Stimulated activated naive B cell treated with anti-CD40 and anti-IgM and Interleukin-4, amounts not matched to agents 10 μg/mL and 1 μg/mL and 100 μg/mL, for 72 hours (primary cell): ENCODE measurements at regions not wholly inside any gene's neighbourhood (a gene's known extent, or its start where the extent isn't known, plus 50 kb on each side); places are given as distances from the start of the nearest gene placed in this dataset.

Experiments used
- ATAC-seq, 2 donors: fragments of 150-1000 bp; cut with Tn5 transposase; replicated peaks; 2 replicates each; pipeline ENCODE4 v1.10.0; 2021; ENCODE audit warnings: moderate library complexity in 1 of 2
- DNase-seq: peaks from one replicate; pipeline ENCODE4 v3.0.0; 2021
- H3K27ac Mint-ChIP-seq: one replicate; pipeline ENCODE4 v1.8.0; 2022; ENCODE audit warnings: mild to moderate bottlenecking, mixed read lengths
- H3K27me3 Mint-ChIP-seq, 2 donors: one replicate each; pipeline ENCODE4 v1.8.0; 2022; ENCODE audit warnings: mixed read lengths in 2 of 2
- H3K36me3 Mint-ChIP-seq, 2 donors: one replicate each; pipeline ENCODE4 v1.8.0; 2022; ENCODE audit warnings: mixed read lengths in 2 of 2, mild to moderate bottlenecking in 1 of 2
- H3K4me1 Mint-ChIP-seq, 2 donors: one replicate each; pipeline ENCODE4 v1.8.0; 2022; ENCODE audit warnings: mixed read lengths in 2 of 2, mild to moderate bottlenecking in 1 of 2
- H3K4me3 Mint-ChIP-seq, 2 donors: one replicate each; pipeline ENCODE4 v1.8.0; 2022; ENCODE audit warnings: mild to moderate bottlenecking in 2 of 2, mixed read lengths in 2 of 2, moderate library complexity in 1 of 2
- H3K9me3 Mint-ChIP-seq, 2 donors: one replicate each; pipeline ENCODE4 v1.8.0; 2022; ENCODE audit warnings: mixed read lengths in 2 of 2, mild to moderate bottlenecking in 1 of 2

DNA sequence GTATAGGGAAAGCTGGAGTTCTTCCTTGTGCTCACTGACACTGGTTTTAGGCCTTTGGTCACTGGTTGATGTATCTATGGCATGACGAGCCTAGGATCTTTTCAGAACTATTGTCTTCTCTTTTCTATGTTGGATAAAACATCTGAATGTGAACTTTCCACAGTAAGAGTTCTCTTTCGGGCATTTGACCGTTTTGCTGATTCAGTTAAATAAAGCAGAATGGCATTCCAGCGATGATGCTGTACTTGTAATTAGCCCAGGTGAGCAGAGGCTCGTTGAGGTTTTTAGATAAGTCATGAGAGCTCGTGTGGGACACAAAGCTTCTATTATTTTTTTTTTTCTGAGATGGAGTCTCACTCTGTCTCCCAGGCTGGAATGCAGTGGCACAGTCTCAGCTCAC is 160.2 kb upstream of the DPP6 start:
- no peaks in the 10 kb centered on the region for H3K4me1 Mint-ChIP-seq
- H3K27me3 Mint-ChIP-seq, result peaks cover 13 to 18% of the 10 kb centered on the region in 2 donors
- peaks cover 0 to 3% of the 10 kb centered on the region in 2 donors for H3K9me3 Mint-ChIP-seq
- no peak overlapping the region for H3K4me3 Mint-ChIP-seq
- DNase-seq (no peak), ATAC-seq (no peak)
- no peaks in the 10 kb centered on the region for H3K36me3 Mint-ChIP-seq
- no peak overlapping the region for H3K27ac Mint-ChIP-seq

DNA sequence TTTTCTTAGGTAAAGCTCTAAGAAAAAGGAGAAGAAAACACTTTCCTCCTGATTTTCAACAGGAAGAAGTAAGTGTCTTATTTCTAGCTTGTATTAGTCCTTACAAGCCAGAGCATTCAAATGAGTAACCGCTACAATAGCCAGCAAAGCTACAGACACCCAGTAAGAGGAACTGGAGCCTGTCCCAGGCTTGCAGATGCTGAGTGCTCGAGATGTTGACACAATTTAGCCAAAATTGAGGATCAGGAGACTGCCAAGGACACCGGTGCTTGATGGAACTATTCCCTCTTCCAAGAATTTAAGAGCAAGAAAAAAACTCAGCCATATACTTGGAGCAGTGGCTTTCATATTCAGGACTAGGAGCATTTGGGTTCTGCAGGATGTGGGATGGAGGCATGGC is 149.3 kb upstream of the DPP6 start:
- Mint-ChIP-seq H3K27me3 (no peaks in the 10 kb centered on the region), H3K4me1 (no peaks in the 10 kb centered on the region), H3K4me3 (no peak overlapping the region), H3K27ac (no peak overlapping the region), H3K36me3 (no peaks in the 10 kb centered on the region), H3K9me3 (peaks cover 5 to 13% of the 10 kb centered on the region in 2 donors)
- ATAC-seq (no peak), DNase-seq (no peak)

DNA sequence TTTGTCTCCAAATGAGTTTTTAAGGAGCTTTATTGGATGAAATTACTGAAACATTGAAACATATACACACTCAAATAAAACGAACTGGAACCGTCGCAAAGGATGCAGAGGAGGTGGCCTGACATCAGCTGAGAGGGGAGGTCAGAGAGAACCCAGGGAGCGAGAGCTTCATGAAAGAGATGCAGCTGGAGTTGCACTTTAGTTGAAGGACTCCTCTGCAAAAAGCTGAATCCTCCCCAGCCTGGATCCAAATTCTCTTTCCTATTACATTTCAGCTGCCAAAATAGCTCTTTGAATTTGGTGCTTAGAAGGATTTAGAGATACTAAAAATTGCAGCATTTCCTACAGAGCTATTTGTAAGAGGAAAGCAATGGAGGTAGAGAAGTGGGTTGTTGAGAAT is 140.0 kb upstream of the DPP6 start:
- DNase-seq, result no peak
- no peak overlapping the region for H3K27ac Mint-ChIP-seq
- no peak overlapping the region for H3K4me3 Mint-ChIP-seq
- no peak for ATAC-seq
- no peaks in the 10 kb centered on the region for H3K27me3 Mint-ChIP-seq
- H3K36me3 Mint-ChIP-seq, result no peaks in the 10 kb centered on the region
- peaks cover 0 to 3% of the 10 kb centered on the region in 2 donors for H3K9me3 Mint-ChIP-seq
- H3K4me1 Mint-ChIP-seq, result no peaks in the 10 kb centered on the region

DNA sequence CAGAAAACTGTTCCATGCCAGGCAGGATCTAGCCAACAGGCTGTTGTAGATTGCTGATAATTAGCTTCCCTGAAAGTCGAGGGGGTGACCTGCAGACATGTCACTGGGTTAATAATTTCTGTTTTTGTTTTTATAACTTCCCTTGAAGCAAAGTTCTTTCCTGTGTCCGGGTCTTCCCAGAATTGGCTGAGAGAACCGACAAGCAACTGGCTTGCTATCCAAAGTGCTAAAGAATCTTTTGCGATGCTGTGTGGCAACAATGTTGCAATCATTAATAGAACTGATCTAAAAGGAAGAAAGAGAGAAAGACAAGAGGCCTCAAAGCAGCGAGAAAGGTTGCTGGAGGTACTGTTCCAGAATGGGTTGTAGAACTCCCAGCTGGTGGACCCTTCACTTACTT is 132.1 kb upstream of the DPP6 start:
- no peak overlapping the region for H3K27ac Mint-ChIP-seq
- H3K9me3 Mint-ChIP-seq, result peaks cover 4 to 7% of the 10 kb centered on the region in 2 donors
- no peak for DNase-seq
- H3K4me1 Mint-ChIP-seq, result no peaks in the 10 kb centered on the region
- H3K36me3 Mint-ChIP-seq, result no peaks in the 10 kb centered on the region
- H3K27me3 Mint-ChIP-seq, result no peaks in the 10 kb centered on the region
- no peak for ATAC-seq
- H3K4me3 Mint-ChIP-seq, result no peak overlapping the region

DNA sequence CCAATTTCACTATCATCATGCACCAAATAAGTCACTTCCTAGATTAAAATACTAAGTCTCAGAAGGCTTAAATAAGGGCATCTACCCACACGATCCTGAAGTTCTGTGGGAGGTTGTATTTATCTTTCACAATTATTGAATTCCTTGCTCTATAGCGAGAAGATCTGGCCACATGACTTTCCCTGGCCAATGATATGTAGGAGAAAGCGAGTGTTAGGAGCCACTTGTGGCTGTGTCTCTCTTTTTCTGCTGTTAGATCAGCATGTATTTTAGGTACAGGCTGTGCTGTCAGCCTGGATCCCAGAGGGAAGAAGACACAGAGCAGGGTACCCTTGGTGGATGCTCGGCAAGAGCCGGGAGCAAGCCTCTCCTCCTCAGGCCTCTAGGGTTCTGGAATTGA is 131.3 kb upstream of the DPP6 start:
- DNase-seq, result no peak
- Mint-ChIP-seq H3K27ac (no peak overlapping the region), H3K4me1 (no peaks in the 10 kb centered on the region), H3K4me3 (no peak overlapping the region), H3K9me3 (peaks cover 7 to 9% of the 10 kb centered on the region in 2 donors), H3K36me3 (no peaks in the 10 kb centered on the region), H3K27me3 (no peaks in the 10 kb centered on the region)
- ATAC-seq, result no peak

DNA sequence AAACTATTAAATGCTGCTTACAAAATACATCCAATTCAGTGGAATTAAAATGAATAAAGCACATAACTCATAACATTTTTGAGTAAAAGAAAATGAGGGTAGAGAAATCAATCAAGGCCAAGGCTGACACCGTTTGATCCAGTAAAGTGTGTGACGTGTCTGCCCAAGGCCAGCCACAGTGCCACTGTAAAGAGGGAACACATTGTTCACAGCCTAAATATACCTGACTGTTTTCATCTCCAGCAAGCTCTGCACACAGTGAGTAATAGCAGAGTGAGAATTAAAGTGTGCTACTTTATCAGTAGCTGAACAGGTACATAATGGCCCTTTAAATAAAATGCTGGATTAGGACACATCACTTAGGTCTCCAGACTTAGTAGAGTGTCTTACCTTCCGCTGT is 130.8 kb upstream of the DPP6 start:
- Mint-ChIP-seq H3K27me3 (no peaks in the 10 kb centered on the region), H3K4me1 (no peaks in the 10 kb centered on the region), H3K4me3 (no peak overlapping the region), H3K27ac (no peak overlapping the region), H3K36me3 (no peaks in the 10 kb centered on the region), H3K9me3 (peaks cover 7 to 9% of the 10 kb centered on the region in 2 donors)
- ATAC-seq (no peak), DNase-seq (no peak)

DNA sequence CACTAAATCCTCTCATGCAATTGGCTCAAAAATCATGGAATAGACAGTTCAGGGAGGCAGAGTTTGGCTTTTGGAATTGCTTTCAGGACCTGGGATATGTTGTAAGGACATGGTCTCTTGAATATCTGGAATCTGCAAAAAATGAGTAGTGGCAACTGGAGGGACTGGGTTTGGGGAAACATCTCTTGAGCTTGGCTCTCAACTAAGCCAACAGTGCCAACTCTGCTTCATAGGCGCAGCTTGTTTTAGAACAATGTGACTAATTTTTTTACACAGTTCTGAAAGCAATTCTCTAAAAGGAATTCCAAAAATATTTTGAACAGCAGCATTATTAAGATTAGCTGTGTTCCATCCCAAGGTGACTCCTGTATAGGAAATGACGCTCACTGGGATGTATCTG is 121.5 kb upstream of the DPP6 start:
- DNase-seq, result no peak

DNA sequence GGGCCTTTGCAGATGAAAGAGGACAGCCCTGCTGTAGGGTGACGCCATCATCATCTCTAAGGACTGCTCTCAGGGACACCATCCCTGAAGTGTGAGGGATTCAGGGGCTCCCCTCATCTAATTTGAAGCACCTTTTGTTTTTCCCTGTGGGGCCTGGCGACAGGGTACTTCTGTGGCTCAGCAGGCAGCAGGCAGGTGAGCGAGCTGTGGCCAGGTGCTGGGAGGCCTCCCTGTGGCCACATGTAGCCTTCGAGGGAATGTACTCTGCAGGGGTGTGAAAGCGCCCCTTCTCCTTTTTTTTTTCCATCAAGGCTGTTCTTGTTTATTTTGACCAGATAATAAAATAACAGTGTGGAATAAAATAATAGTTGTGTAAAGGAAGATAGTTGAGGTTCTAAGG is 118.2 kb upstream of the DPP6 start:
- Mint-ChIP-seq H3K36me3 (no peaks in the 10 kb centered on the region), H3K4me1 (no peaks in the 10 kb centered on the region), H3K27me3 (no peaks in the 10 kb centered on the region), H3K4me3 (no peak overlapping the region), H3K9me3 (peaks cover 0 to 5% of the 10 kb centered on the region in 2 donors), H3K27ac (no peak overlapping the region)
- ATAC-seq (no peak), DNase-seq (no peak)

More for the DNA sequence above, 121.5 kb upstream of the DPP6 start:
- Mint-ChIP-seq H3K27me3 (no peaks in the 10 kb centered on the region), H3K27ac (no peak overlapping the region), H3K4me1 (no peaks in the 10 kb centered on the region), H3K4me3 (no peak overlapping the region), H3K9me3 (peaks cover 0 to 6% of the 10 kb centered on the region in 2 donors), H3K36me3 (no peaks in the 10 kb centered on the region)
- no peak for ATAC-seq

DNA sequence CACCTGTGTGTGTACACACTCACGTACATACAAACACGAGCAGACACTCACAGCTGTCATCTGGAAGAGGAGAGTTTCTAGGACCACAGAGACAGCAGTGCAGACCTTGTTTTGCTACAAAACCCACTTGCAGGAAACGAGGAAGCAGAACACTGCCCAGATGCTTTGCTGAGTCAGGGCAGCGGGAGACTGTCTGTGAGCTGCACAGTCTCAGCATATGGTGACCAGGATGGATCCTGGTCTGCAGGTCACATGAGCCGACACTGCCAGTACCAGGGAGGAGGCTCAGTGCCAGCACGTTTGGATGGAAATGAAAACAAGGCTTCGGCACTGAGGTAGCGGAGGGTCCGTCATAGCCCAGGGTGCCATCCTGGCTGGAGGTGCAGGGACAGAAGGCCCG is 117.6 kb upstream of the DPP6 start:
- H3K4me3 Mint-ChIP-seq, result no peak overlapping the region
- no peaks in the 10 kb centered on the region for H3K4me1 Mint-ChIP-seq
- H3K27ac Mint-ChIP-seq, result no peak overlapping the region
- H3K9me3 Mint-ChIP-seq, result peaks cover 0 to 5% of the 10 kb centered on the region in 2 donors
- ATAC-seq (no peak), DNase-seq (no peak)
- no peaks in the 10 kb centered on the region for H3K36me3 Mint-ChIP-seq
- H3K27me3 Mint-ChIP-seq, result no peaks in the 10 kb centered on the region

DNA sequence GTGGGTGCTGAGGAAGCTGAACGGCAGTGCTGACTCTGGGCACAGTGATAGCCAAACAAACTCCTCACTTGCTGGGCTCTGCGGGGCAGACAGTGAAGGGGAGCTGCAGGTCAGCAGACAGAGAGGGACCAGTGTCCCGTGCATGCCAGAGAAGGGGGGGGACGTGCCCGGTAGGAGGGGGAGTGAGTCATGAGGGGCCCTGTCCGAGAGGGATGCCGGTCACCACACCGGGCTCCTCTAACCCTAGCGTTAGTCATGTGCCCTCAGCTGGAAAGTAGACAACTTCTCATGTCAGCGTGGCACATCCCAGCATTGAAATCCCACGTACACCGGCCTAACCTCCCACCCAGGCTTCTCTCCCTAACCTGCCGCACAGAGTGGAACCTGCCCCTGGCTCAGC is 117.1 kb upstream of the DPP6 start:
- Mint-ChIP-seq H3K27ac (no peak overlapping the region), H3K4me1 (no peaks in the 10 kb centered on the region), H3K9me3 (peaks cover 0 to 5% of the 10 kb centered on the region in 2 donors), H3K27me3 (no peaks in the 10 kb centered on the region), H3K36me3 (no peaks in the 10 kb centered on the region), H3K4me3 (no peak overlapping the region)
- DNase-seq (no peak), ATAC-seq (no peak)

DNA sequence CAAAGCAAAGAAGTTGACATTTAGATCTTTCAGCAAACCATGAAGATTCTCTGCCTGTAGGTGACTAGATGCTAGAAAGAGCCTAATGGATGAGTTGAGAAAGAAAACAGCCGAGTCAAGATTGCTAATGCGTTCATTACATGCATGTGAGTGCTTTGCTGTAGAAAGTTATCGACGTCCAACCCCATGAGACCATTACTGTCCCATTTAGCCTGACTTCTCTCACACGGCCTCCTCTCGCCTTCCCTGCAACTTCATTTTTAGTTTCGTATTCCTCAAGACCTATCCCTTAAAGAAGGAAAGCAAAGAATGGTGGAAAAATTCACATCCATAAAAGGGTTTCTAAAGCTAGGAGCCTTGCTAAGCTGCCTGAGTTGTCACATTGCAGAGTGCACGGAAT is 113.7 kb upstream of the DPP6 start:
- Mint-ChIP-seq H3K4me3 (no peak overlapping the region), H3K27me3 (no peaks in the 10 kb centered on the region), H3K4me1 (no peaks in the 10 kb centered on the region), H3K9me3 (peaks cover 0 to 4% of the 10 kb centered on the region in 2 donors), H3K36me3 (no peaks in the 10 kb centered on the region), H3K27ac (no peak overlapping the region)
- DNase-seq, result no peak
- no peak for ATAC-seq

DNA sequence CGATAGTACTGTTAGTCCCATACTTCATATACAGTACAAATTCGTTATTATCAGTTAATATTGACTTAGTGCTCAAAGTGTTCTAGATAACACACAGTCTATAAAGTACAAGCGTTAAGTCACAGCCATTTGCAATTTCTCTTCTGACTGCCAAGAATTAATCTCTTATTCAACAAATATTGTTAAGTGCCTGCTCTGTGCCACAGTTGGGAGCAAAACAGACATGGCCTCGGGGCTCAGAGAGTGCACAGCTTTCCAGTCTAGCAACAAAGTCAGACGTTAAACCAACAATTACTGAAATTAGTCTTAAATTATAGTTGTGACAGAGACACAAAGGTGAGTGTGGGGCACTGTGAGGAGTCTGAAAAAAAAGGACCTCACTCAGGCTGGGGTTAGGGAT is 113.0 kb upstream of the DPP6 start:
- H3K9me3 Mint-ChIP-seq, result peaks cover 0 to 3% of the 10 kb centered on the region in 2 donors
- no peak overlapping the region for H3K27ac Mint-ChIP-seq
- H3K36me3 Mint-ChIP-seq, result no peaks in the 10 kb centered on the region
- no peaks in the 10 kb centered on the region for H3K27me3 Mint-ChIP-seq
- H3K4me1 Mint-ChIP-seq, result no peaks in the 10 kb centered on the region
- DNase-seq, result no peak
- no peak overlapping the region for H3K4me3 Mint-ChIP-seq
- no peak for ATAC-seq

DNA sequence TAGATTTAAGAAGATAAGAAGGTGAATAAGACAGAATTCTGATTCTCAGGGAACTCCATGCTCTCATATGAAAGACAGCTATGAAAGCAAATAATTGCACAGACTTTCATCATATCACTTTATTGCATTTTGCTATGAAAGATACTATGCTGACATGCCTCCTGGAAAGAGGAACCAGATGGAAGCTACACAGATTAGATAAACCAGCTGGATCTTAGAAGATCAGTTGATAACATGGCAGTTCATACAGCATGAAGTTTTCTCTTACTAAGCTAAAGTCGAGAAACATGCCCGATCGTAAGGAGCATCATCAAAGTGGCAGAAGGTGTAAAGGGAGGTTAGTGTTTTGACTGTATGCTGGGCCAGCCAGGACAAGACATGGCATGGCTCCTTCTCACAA is 112.5 kb upstream of the DPP6 start:
- Mint-ChIP-seq H3K27ac (no peak overlapping the region), H3K4me3 (no peak overlapping the region), H3K4me1 (no peaks in the 10 kb centered on the region), H3K9me3 (peaks cover 0 to 4% of the 10 kb centered on the region in 2 donors), H3K36me3 (no peaks in the 10 kb centered on the region), H3K27me3 (no peaks in the 10 kb centered on the region)
- ATAC-seq, result no peak
- DNase-seq, result no peak

DNA sequence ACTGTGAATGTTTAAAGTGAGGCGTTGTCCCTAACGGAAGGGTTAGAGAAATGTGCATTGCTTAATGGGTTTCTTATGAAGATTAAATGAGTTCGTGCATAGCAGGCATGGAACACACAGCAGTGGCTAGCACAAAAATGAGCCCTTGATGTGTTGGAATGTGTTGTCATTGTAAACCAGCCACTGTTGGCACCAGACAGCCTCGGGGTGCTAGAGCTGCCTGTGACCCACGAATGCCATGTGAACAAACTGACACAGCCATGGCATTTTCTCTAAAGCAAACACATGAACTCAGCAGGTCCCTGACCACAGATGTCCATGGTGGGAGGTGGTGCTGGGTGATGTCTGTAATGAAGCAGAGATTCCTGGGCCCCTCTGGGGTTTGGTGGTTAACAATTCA is 111.1 kb upstream of the DPP6 start:
- H3K9me3 Mint-ChIP-seq, result peaks cover 4 to 6% of the 10 kb centered on the region in 2 donors
- no peak overlapping the region for H3K4me3 Mint-ChIP-seq
- H3K4me1 Mint-ChIP-seq, result no peaks in the 10 kb centered on the region
- no peaks in the 10 kb centered on the region for H3K36me3 Mint-ChIP-seq
- no peak for ATAC-seq
- H3K27me3 Mint-ChIP-seq, result no peaks in the 10 kb centered on the region
- no peak overlapping the region for H3K27ac Mint-ChIP-seq
- DNase-seq, result no peak

DNA sequence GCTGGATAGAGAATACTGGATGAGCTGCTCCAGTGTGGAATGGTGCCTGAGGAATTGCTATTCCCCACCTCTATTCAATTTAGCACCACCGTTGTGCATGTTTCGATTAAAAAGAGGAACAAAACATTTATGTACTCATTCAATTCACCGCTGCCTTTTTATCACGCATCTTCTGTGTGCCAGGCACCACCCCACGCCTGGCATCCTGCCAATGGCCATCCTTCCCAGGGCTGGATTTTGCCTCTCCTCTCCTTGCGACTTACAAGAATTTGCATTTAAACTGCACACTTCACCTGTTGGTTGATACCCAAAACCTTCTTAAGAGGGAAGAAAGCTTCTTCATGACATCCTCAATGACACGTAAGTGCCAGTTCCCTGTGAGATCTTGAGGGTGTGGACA is 110.2 kb upstream of the DPP6 start:
- DNase-seq, result no peak
- Mint-ChIP-seq H3K4me1 (no peaks in the 10 kb centered on the region), H3K27me3 (no peaks in the 10 kb centered on the region), H3K36me3 (no peaks in the 10 kb centered on the region), H3K4me3 (no peak overlapping the region), H3K27ac (no peak overlapping the region), H3K9me3 (peaks cover 4 to 6% of the 10 kb centered on the region in 2 donors)
- no peak for ATAC-seq

DNA sequence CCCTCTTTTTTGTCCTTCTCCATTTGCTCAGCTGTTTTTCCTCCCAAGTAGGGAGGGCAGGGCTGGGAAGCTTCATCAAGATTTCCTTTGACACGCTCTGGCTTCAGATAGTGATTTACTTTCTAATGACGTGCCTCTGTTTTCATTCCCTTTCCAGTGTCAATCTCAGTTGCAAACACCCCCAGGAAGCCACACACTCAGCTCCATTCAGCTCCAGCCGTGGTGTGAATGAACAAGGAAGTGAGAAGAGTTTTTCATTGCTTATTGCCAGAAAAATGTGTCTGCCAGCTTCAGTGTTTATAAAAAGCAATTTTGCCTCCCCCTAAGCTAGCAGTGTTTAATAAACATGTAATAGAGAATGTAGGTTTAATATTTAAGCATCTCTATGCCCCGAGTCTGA is 108.7 kb upstream of the DPP6 start:
- DNase-seq (no peak), ATAC-seq (no peak)
- H3K4me3 Mint-ChIP-seq, result no peak overlapping the region
- no peak overlapping the region for H3K27ac Mint-ChIP-seq
- H3K4me1 Mint-ChIP-seq, result no peaks in the 10 kb centered on the region
- H3K9me3 Mint-ChIP-seq, result peaks cover 4 to 6% of the 10 kb centered on the region in 2 donors
- H3K27me3 Mint-ChIP-seq, result no peaks in the 10 kb centered on the region
- no peaks in the 10 kb centered on the region for H3K36me3 Mint-ChIP-seq
